CD4-positive, alpha-beta T cell (primary cell): ENCODE measurements at regions not wholly inside any gene's neighbourhood (a gene's known extent, or its start where the extent isn't known, plus 50 kb on each side); places are given as distances from the start of the nearest gene placed in this dataset.

ENCODE experiments used
- ATAC-seq: fragments of 200-7000 bp; cut with Tn5 transposase; one replicate; pipeline ENCODE4 v1.10.0; 2022; ENCODE audit warnings: mild to moderate bottlenecking; ENCODE audit not compliant: poor library complexity
- CTCF ChIA-PET: fragments of 350-600 bp; sonication (Branson Sonifier 250); formaldehyde crosslinking; loops from one replicate; lab custom pipeline; 2021; ENCODE audit warnings: antibody characterized with exemption, inconsistent platforms; lab: Charles Lee
- POLR2A ChIA-PET: fragments of 350-600 bp; sonication (Branson Sonifier 250); formaldehyde crosslinking; loops from one replicate; lab custom pipeline; 2021; ENCODE audit warnings: antibody characterized with exemption, inconsistent platforms; lab: Charles Lee
- DNase-seq, 14 experiments: peaks; one replicate each; pipeline ENCODE4 v3.0.0-alpha.2; 2013 to 2020; ENCODE audit warnings: mixed read lengths in 2 of 14
- H3K27ac ChIP-seq, 2 donors: one replicate each; pipeline versions ENCODE4 v1.5.1 to v1.7.0; 2013; ENCODE audit warnings: low read length in 2 of 2, low read depth in 1 of 2, mild to moderate bottlenecking in 1 of 2
- H3K27me3 ChIP-seq, 2 experiments: 1 replicate in 1 of 2; 2 replicates in 1 of 2; pipeline versions ENCODE4 v1.6.1 to v1.7.0; 2013; ENCODE audit warnings: low read length in 2 of 2, control low read depth in 1 of 2, mild to moderate bottlenecking in 1 of 2, moderate library complexity in 1 of 2; ENCODE audit not compliant: insufficient read depth in 2 of 2, control insufficient read depth in 1 of 2
- H3K36me3 ChIP-seq: one replicate; pipeline ENCODE4 v1.6.1; 2013; ENCODE audit warnings: low read length, control low read depth; ENCODE audit not compliant: insufficient read depth
- H3K4me1 ChIP-seq: one replicate; pipeline ENCODE4 v1.6.1; 2013; ENCODE audit warnings: low read length, control low read depth; ENCODE audit not compliant: insufficient read depth
- H3K4me3 ChIP-seq: one replicate; pipeline ENCODE4 v1.5.1; 2013; ENCODE audit warnings: mild to moderate bottlenecking, low read length, moderate library complexity
- H3K9me3 ChIP-seq, 2 experiments: 1 replicate in 1 of 2; 2 replicates in 1 of 2; pipeline versions ENCODE4 v1.6.1 to v1.7.0; 2013; ENCODE audit warnings: low read length in 2 of 2, mild to moderate bottlenecking in 2 of 2, control low read depth in 1 of 2, moderate library complexity in 1 of 2; ENCODE audit not compliant: control insufficient read depth in 1 of 2, insufficient read depth in 1 of 2
- H3K27ac Mint-ChIP-seq: one replicate; pipeline ENCODE4 v1.8.0; 2020; ENCODE audit warnings: mixed read lengths
- H3K27me3 Mint-ChIP-seq: one replicate; pipeline ENCODE4 v1.8.0; 2021; ENCODE audit warnings: mixed read lengths
- H3K36me3 Mint-ChIP-seq: one replicate; pipeline ENCODE4 v1.8.0; 2021; ENCODE audit warnings: low read depth, mixed read lengths
- H3K4me1 Mint-ChIP-seq: one replicate; pipeline ENCODE4 v1.8.0; 2021; ENCODE audit warnings: low read depth, mixed read lengths
- H3K4me3 Mint-ChIP-seq: one replicate; pipeline ENCODE4 v1.8.0; 2020; ENCODE audit warnings: mild to moderate bottlenecking, mixed read lengths
- H3K9me3 Mint-ChIP-seq: one replicate; pipeline ENCODE4 v1.8.0; 2020; ENCODE audit warnings: mixed read lengths
- CTCF ChIP-seq: fragments of 200-600 bp; IDR thresholded peaks from one replicate; pipeline ENCODE4 v1.8.0; 2022; ENCODE audit warnings: antibody characterized with exemption, mild to moderate bottlenecking
- intact Hi-C, 2 experiments: fragments of 100-400 bp; cut with DNase I in 1 of 2; cut with micrococcal nuclease in 1 of 2; formaldehyde crosslinking; loops; one replicate each; pipeline versions ENCODE4 v1.15.1 to v1.9.0; 2023 to 2025; cut with DNase I, micrococcal nuclease

- POLR2A ChIA-PET = no interaction called here
- Histone ChIP-seq H3K4me1 (no peaks in the 10 kb centered on the region), H3K9me3 (peaks cover 13 to 24% of the 10 kb centered on the region in 2 experiments), H3K27ac (no peak overlapping the region), H3K4me3 (no peak overlapping the region), H3K36me3 (no peaks in the 10 kb centered on the region), H3K27me3 (no peaks in the 10 kb centered on the region)
- H3K27me3 Mint-ChIP-seq = no peaks in the 10 kb centered on the region
- ATAC-seq = no peak
- no peak for DNase-seq
- H3K36me3 Mint-ChIP-seq = peaks cover 11% of the 10 kb centered on the region
- CTCF ChIA-PET = no interaction called here
- no peaks in the 10 kb centered on the region for H3K4me1 Mint-ChIP-seq
- no peak for TF ChIP-seq CTCF
- no peak overlapping the region for H3K27ac Mint-ChIP-seq
- intact Hi-C loops = no loop called here
- no peak overlapping the region for H3K4me3 Mint-ChIP-seq
- H3K9me3 Mint-ChIP-seq = peaks cover 20% of the 10 kb centered on the region
These were observed 83.1 kb upstream of the ACVR1 start for GRCh38 chr2:157959249-157959648.

DNA sequence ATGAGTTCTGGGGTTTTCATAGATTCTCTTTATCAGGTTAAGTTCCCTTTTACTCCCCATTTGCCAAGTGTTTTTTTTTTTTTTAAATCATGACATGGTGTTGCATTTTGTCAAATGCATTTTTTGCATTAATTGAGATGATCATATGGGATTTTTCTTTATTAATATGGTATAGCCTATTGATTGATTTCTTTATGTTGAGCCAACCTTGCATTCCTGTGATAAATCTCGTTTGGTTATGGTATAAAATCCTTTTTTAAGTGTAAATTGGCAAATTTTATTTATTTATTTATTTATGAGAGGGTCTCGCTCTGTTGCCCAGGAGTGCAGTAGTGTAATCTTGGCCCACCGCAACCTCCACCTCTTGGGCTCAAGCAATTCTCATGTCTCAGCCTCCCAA is 81.5 kb upstream of the ACVR1 start:
- no peak for TF ChIP-seq CTCF
- intact Hi-C loops = no loop called here
- POLR2A ChIA-PET = no interaction called here
- H3K9me3 ChIP-seq = peaks cover 13 to 24% of the 10 kb centered on the region in 2 experiments
- Mint-ChIP-seq H3K27me3 (no peaks in the 10 kb centered on the region), H3K9me3 (peaks cover 20% of the 10 kb centered on the region), H3K4me3 (no peak overlapping the region), H3K27ac (no peak overlapping the region), H3K4me1 (no peaks in the 10 kb centered on the region), H3K36me3 (peaks cover 11% of the 10 kb centered on the region)
- H3K27ac ChIP-seq = no peak overlapping the region
- H3K27me3 ChIP-seq = no peaks in the 10 kb centered on the region
- no peak overlapping the region for H3K4me3 ChIP-seq
- DNase-seq (no peak), ATAC-seq (no peak)
- H3K36me3 ChIP-seq = no peaks in the 10 kb centered on the region
- H3K4me1 ChIP-seq = no peaks in the 10 kb centered on the region
- CTCF ChIA-PET = no interaction called here

DNA sequence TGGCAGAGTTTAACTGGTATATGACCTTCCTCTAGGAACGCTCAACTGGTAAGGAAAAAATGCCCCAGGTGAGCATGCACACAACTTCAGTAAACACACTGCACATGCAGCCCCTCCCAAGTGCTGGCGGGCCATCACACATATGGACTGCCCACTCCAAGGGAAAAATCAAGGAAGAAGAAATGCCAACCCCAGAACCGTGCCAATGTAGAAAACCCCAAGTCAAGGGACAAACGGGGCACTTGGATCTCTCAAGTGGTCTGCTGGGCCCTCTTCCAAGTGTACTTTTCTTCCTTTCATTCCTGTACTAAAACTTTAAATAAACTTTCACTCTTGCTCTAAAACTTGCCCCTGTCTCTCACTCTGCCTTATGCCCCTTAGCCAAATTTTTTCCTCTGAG is 76.4 kb upstream of the ACVR1 start:
- peaks cover 5% of the 10 kb centered on the region for H3K36me3 Mint-ChIP-seq
- POLR2A ChIA-PET = no interaction called here

More for the DNA sequence above, 76.4 kb upstream of the ACVR1 start:
- Mint-ChIP-seq H3K27ac (no peak overlapping the region), H3K27me3 (no peaks in the 10 kb centered on the region), H3K4me3 (no peak overlapping the region), H3K9me3 (peaks cover 10% of the 10 kb centered on the region), H3K4me1 (no peaks in the 10 kb centered on the region)
- peaks cover 0 to 2% of the 10 kb centered on the region in 2 experiments for H3K27me3 ChIP-seq
- no peak for ATAC-seq
- H3K27ac ChIP-seq = no peak overlapping the region
- H3K9me3 ChIP-seq = peaks cover 4 to 16% of the 10 kb centered on the region in 2 experiments
- intact Hi-C loops = no loop called here
- no peaks in the 10 kb centered on the region for H3K4me1 ChIP-seq
- TF ChIP-seq CTCF = no peak
- H3K36me3 ChIP-seq = no peaks in the 10 kb centered on the region
- CTCF ChIA-PET = no interaction called here
- no peak overlapping the region for H3K4me3 ChIP-seq
- no peak for DNase-seq
